ENCODE measurements at regions not wholly inside any gene's neighbourhood (a gene's known extent, or its start where the extent isn't known, plus 50 kb on each side); places are given as distances from the start of the nearest gene placed in this dataset.

- TF ChIP-seq CTCF (IDR thresholded peaks at IDR 0.05), result no peak
- TF ChIP-seq POLR2A (IDR thresholded peaks at IDR 0.05; ENCODE audit: low read depth), result no peak
- no peak for TF ChIP-seq POLR2AphosphoS5 (IDR thresholded peaks at IDR 0.05)
- no peak for TF ChIP-seq EP300 (IDR thresholded peaks at IDR 0.05)
Measured at GRCh38 chr11:13166036-13166435, 111.6 kb upstream of the BMAL1 start.
